Osteoblast (primary cell): ENCODE measurements at regions not wholly inside any gene's neighbourhood (a gene's known extent, or its start where the extent isn't known, plus 50 kb on each side); places are given as distances from the start of the nearest gene placed in this dataset.

Source experiments
- DNase-seq: peaks from one replicate; pipeline ENCODE4 v3.0.0; 2011; ENCODE audit warnings: low spot score, mixed read lengths; ENCODE audit not compliant: insufficient read length; ENCODE audit errors: missing footprints
- H2AFZ ChIP-seq: 2 replicates; pipeline ENCODE4 v1.6.0; 2011; ENCODE audit warnings: mild to moderate bottlenecking, low read length
- H3K27ac ChIP-seq: 2 replicates; pipeline ENCODE4 v1.5.1; 2011; ENCODE audit warnings: mild to moderate bottlenecking, low read depth, low read length, moderate library complexity
- H3K27me3 ChIP-seq: 2 replicates; pipeline ENCODE4 v1.6.0; 2012; ENCODE audit warnings: mild to moderate bottlenecking, control low read depth, inconsistent platforms, low read length, moderate library complexity; ENCODE audit not compliant: insufficient read depth
- H3K36me3 ChIP-seq: 2 replicates; pipeline ENCODE4 v1.5.1; 2011; ENCODE audit warnings: mild to moderate bottlenecking, low read length, control low read depth, moderate library complexity; ENCODE audit not compliant: insufficient read depth
- H3K4me1 ChIP-seq: 2 replicates; pipeline ENCODE4 v1.5.1; 2011; ENCODE audit warnings: mild to moderate bottlenecking, low read length, control low read depth, moderate library complexity; ENCODE audit not compliant: insufficient read depth
- H3K4me2 ChIP-seq: 2 replicates; pipeline ENCODE4 v1.6.0; 2011; ENCODE audit warnings: mild to moderate bottlenecking, low read length; ENCODE audit not compliant: insufficient read depth
- H3K4me3 ChIP-seq: fragments of 200-600 bp; sonication (generic); 3 replicates; pipeline ENCODE4 v1.5.1; 2012; ENCODE audit warnings: mild to moderate bottlenecking, low read length, inconsistent platforms; ENCODE audit not compliant: insufficient read depth
- H3K79me2 ChIP-seq: 2 replicates; pipeline ENCODE4 v1.6.0; 2012; ENCODE audit warnings: mild to moderate bottlenecking, low read length, control low read depth, inconsistent platforms; ENCODE audit not compliant: insufficient read depth
- H3K9me3 ChIP-seq: 2 replicates; pipeline ENCODE4 v1.5.1; 2011; ENCODE audit warnings: low read depth, low read length, control low read depth
- H4K20me1 ChIP-seq: 2 replicates; pipeline ENCODE4 v1.6.0; 2012; ENCODE audit warnings: mild to moderate bottlenecking, low read length, control low read depth; ENCODE audit not compliant: insufficient read depth
- CTCF ChIP-seq: IDR thresholded peaks from 2 replicates; pipeline ENCODE4 v1.5.1; 2011; ENCODE audit warnings: mild to moderate bottlenecking, low read depth, low read length, moderate library complexity; ENCODE audit errors: extremely low read depth

GRCh38 chrX:147736045-147736444 is 175.7 kb upstream of the FMR1 start:
- H3K4me2 ChIP-seq = no peak overlapping the region
- no peak overlapping the region for H3K27ac ChIP-seq
- no peak for TF ChIP-seq CTCF
- H3K36me3 ChIP-seq = no peaks in the 10 kb centered on the region
- H3K79me2 ChIP-seq = no peaks in the 10 kb centered on the region
- no peaks in the 10 kb centered on the region for H3K27me3 ChIP-seq
- H3K9me3 ChIP-seq = peaks cover 3% of the 10 kb centered on the region
- DNase-seq = no peak
- no peaks in the 10 kb centered on the region for H4K20me1 ChIP-seq
- H3K4me3 ChIP-seq = no peak overlapping the region
- no peak overlapping the region for H2AFZ ChIP-seq
- H3K4me1 ChIP-seq = no peaks in the 10 kb centered on the region

GRCh38 chrX:147737690-147738089 is 174.0 kb upstream of the FMR1 start:
- no peaks in the 10 kb centered on the region for H3K79me2 ChIP-seq
- TF ChIP-seq CTCF = no peak
- no peak overlapping the region for H2AFZ ChIP-seq
- no peak overlapping the region for H3K27ac ChIP-seq
- no peaks in the 10 kb centered on the region for H4K20me1 ChIP-seq
- H3K36me3 ChIP-seq = no peaks in the 10 kb centered on the region
- no peaks in the 10 kb centered on the region for H3K27me3 ChIP-seq
- no peak overlapping the region for H3K4me2 ChIP-seq
- peak; percentile 35 for DNase-seq
- H3K9me3 ChIP-seq = peaks cover 3% of the 10 kb centered on the region
- no peaks in the 10 kb centered on the region for H3K4me1 ChIP-seq
- no peak overlapping the region for H3K4me3 ChIP-seq

- no peaks in the 10 kb centered on the region for H3K4me1 ChIP-seq
- no peaks in the 10 kb centered on the region for H4K20me1 ChIP-seq
- H2AFZ ChIP-seq = no peak overlapping the region
- TF ChIP-seq CTCF = no peak
- no peaks in the 10 kb centered on the region for H3K27me3 ChIP-seq
- no peak overlapping the region for H3K4me3 ChIP-seq
- no peaks in the 10 kb centered on the region for H3K36me3 ChIP-seq
- H3K27ac ChIP-seq = no peak overlapping the region
- no peak for DNase-seq
- no peaks in the 10 kb centered on the region for H3K79me2 ChIP-seq
- peaks cover 3% of the 10 kb centered on the region for H3K9me3 ChIP-seq
- H3K4me2 ChIP-seq = no peak overlapping the region
Observed at GRCh38 chrX:147738265-147738664, 173.5 kb upstream of the FMR1 start.

GRCh38 chrX:147739196-147739595 is 172.5 kb upstream of the FMR1 start:
- H3K4me1 ChIP-seq = no peaks in the 10 kb centered on the region
- no peaks in the 10 kb centered on the region for H3K79me2 ChIP-seq
- no peak for TF ChIP-seq CTCF
- peaks cover 3% of the 10 kb centered on the region for H3K9me3 ChIP-seq
- H4K20me1 ChIP-seq = no peaks in the 10 kb centered on the region
- H3K27ac ChIP-seq = no peak overlapping the region
- no peaks in the 10 kb centered on the region for H3K36me3 ChIP-seq
- no peaks in the 10 kb centered on the region for H3K27me3 ChIP-seq
- no peak overlapping the region for H3K4me2 ChIP-seq
- no peak overlapping the region for H3K4me3 ChIP-seq
- no peak overlapping the region for H2AFZ ChIP-seq
- DNase-seq = no peak
